GM23338 (cell line): ENCODE measurements at regions not wholly inside any gene's neighbourhood (a gene's known extent, or its start where the extent isn't known, plus 50 kb on each side); places are given as distances from the start of the nearest gene placed in this dataset.

Source experiments
- CTCF ChIP-seq, 2 experiments: fragments of 200-600 bp in 1 of 2; sonication (generic) in 1 of 2; conservative IDR thresholded peaks; 2 replicates each; pipeline versions ENCODE4 v1.5.1 to v1.6.1; 2016 to 2017; ENCODE audit warnings: antibody characterized with exemption in 2 of 2, low read depth in 2 of 2, mild to moderate bottlenecking in 2 of 2, moderate library complexity in 1 of 2
- ETS1 ChIP-seq: IDR thresholded peaks from 2 replicates; pipeline ENCODE4 v1.6.1; 2016; ENCODE audit warnings: antibody characterized with exemption
- EZH2 ChIP-seq: fragments of 200-600 bp; sonication (generic); IDR thresholded peaks from one replicate; pipeline ENCODE4 v1.8.0; 2017; ENCODE audit warnings: antibody characterized with exemption, mild to moderate bottlenecking, low read depth; ENCODE audit not compliant: unreplicated experiment
- EZH2phosphoT487 ChIP-seq: fragments of 200-600 bp; sonication (generic); IDR thresholded peaks from one replicate; pipeline ENCODE4 v1.8.1; 2018; ENCODE audit warnings: antibody characterized with exemption; ENCODE audit not compliant: unreplicated experiment
- POLR2AphosphoS5 ChIP-seq: IDR thresholded peaks from 2 replicates; pipeline ENCODE4 v1.6.1; 2016; ENCODE audit warnings: antibody characterized with exemption, low read depth
- REST ChIP-seq: IDR thresholded peaks from one replicate; pipeline ENCODE4 v1.6.1; 2018; ENCODE audit warnings: antibody characterized with exemption; ENCODE audit not compliant: unreplicated experiment
- ZNF331 ChIP-seq: fragments of 250-450 bp; sonication (Bioruptor Pico); IDR thresholded peaks from 2 replicates; pipeline ENCODE4 v1.5.0; 2020; ENCODE audit warnings: low read depth, mild to moderate bottlenecking, moderate library complexity

GRCh38 chr6:98136333-98136732 is 698.0 kb upstream of the POU3F2 start:
- TF ChIP-seq CTCF (conservative IDR thresholded peaks at IDR 0.05; ENCODE audit: low read depth in 2 of 2): no peak
- no peak for TF ChIP-seq EZH2
- TF ChIP-seq ETS1: no peak
- no peak for TF ChIP-seq EZH2phosphoT487
- no peak for TF ChIP-seq POLR2AphosphoS5
- no peak for TF ChIP-seq REST
- no peak for TF ChIP-seq ZNF331 (CRISPR knock-in tag)
